A673 (cell line): ENCODE measurements at regions not wholly inside any gene's neighbourhood (a gene's known extent, or its start where the extent isn't known, plus 50 kb on each side); places are given as distances from the start of the nearest gene placed in this dataset.

ENCODE experiments used
- BruUV-seq: library from RNA; stranded (reverse); fragments of 400-500 nt; replicated peaks from 2 replicates; lab custom pipeline; 2021; lab: Mats Ljungman, UMichigan
- CTCF ChIA-PET: fragments of 300-600 bp; sonication (Branson Sonifier 250); formaldehyde crosslinking; loops from one replicate; lab custom pipeline; 2022; ENCODE audit warnings: antibody characterized with exemption; lab: Charles Lee
- POLR2A ChIA-PET: fragments of 300-600 bp; sonication (Branson Sonifier 250); formaldehyde crosslinking; loops from one replicate; lab custom pipeline; 2022; ENCODE audit warnings: antibody characterized with exemption; ENCODE audit not compliant: low non-redundant PET; lab: Charles Lee
- DNase-seq: peaks from one replicate; pipeline ENCODE4 v3.0.0-alpha.2; 2015; ENCODE audit warnings: low spot score
- H3K27ac ChIP-seq: fragments of 200-600 bp; sonication (generic); 2 replicates; pipeline ENCODE4 v1.5.1; 2016; ENCODE audit warnings: mixed run types, low read depth, mild to moderate bottlenecking, mixed read lengths, antibody characterized with exemption, low read length; ENCODE audit not compliant: poor library complexity, severe bottlenecking
- H3K27me3 ChIP-seq: fragments of 200-600 bp; sonication (generic); replicated peaks from 2 replicates; pipeline ENCODE4 v1.6.1; 2017; ENCODE audit warnings: mixed run types, low read depth, mild to moderate bottlenecking, mixed read lengths, antibody characterized with exemption, low read length; ENCODE audit not compliant: insufficient read depth, poor library complexity
- H3K36me3 ChIP-seq: fragments of 200-600 bp; sonication (generic); 2 replicates; pipeline ENCODE4 v1.6.1; 2016; ENCODE audit warnings: mixed run types, mild to moderate bottlenecking, mixed read lengths, antibody characterized with exemption, low read length; ENCODE audit not compliant: insufficient read depth, poor library complexity, severe bottlenecking
- H3K4me1 ChIP-seq: fragments of 200-600 bp; sonication (generic); 2 replicates; pipeline ENCODE4 v1.6.1; 2017; ENCODE audit warnings: mixed run types, mild to moderate bottlenecking, mixed read lengths, antibody characterized with exemption, low read length; ENCODE audit not compliant: insufficient read depth, poor library complexity, severe bottlenecking
- H3K4me3 ChIP-seq: fragments of 200-600 bp; sonication (generic); 2 replicates; pipeline ENCODE4 v1.5.1; 2016; ENCODE audit warnings: low read depth, mixed run types, mild to moderate bottlenecking, mixed read lengths, low read length; ENCODE audit not compliant: poor library complexity, severe bottlenecking
- H3K9me3 ChIP-seq: fragments of 200-600 bp; sonication (generic); 2 replicates; pipeline ENCODE4 v1.6.1; 2016; ENCODE audit warnings: mixed run types, low read depth, mild to moderate bottlenecking, mixed read lengths, antibody characterized with exemption, low read length; ENCODE audit not compliant: poor library complexity, severe bottlenecking
- CTCF ChIP-seq: fragments of 300-800, 200-600 bp; sonication (generic); conservative IDR thresholded peaks from 2 replicates; pipeline ENCODE4 v1.5.1; 2017; ENCODE audit warnings: low read depth, mild to moderate bottlenecking, antibody characterized with exemption, low read length, moderate library complexity, mixed read lengths
- EZH2 ChIP-seq: fragments of 200-600 bp; sonication (generic); IDR thresholded peaks from 2 replicates; pipeline ENCODE4 v1.6.1; 2017; ENCODE audit warnings: borderline replicate concordance, low read depth, mild to moderate bottlenecking, mixed read lengths, antibody characterized with exemption, low read length; ENCODE audit not compliant: poor library complexity, severe bottlenecking
- intact Hi-C: fragments of 100-400 bp; cut with micrococcal nuclease; formaldehyde crosslinking; loops from one replicate; pipeline ENCODE4 v1.10.0; 2022; ENCODE audit not compliant: unreplicated experiment

DNA sequence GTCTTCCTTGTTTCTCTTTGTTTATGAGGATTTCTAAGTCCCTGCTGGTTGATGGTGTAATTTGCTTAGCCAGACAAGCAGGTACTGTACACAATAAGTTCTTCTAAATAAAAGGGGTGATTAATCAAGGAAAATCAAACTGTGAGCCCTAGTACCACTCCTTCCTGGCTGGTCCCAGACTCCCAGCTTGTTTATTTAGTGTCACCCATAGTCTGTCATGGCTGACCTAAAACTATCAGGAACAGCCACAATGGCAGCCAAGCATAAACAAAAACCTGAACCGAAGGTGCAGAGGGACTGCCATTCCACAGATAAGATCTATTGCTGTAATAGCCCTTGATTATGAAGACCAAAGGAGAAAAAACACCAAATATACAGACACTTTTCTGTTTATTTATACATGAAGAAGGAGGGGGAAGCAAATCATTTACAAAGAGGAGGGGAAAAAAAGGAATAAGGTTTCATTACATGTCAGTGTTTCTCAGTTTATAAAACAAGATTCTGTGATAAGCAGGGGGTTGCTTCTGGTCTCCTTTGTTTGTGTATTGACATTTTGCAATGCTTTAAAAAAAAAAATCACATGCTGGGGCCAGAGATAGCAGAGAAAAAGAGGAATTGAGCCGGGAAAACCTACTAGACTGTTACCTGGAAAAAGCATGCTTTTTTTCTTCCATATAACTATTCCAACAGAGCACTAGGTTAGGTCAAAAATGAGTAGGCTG lies 182.4 kb upstream of the DPH6 start:
- no TSS peak for BruUV-seq
- TF ChIP-seq EZH2 (no peak), CTCF (no peak)
- Histone ChIP-seq H3K27me3 (no peaks in the 10 kb centered on the region), H3K9me3 (no peaks in the 10 kb centered on the region), H3K4me1 (peaks cover 7% of the 10 kb centered on the region), H3K27ac (no peak overlapping the region), H3K4me3 (no peak overlapping the region), H3K36me3 (no peaks in the 10 kb centered on the region)
- intact Hi-C loops: no loop called here
- no peak for DNase-seq
- CTCF ChIA-PET: interaction anchor here (0.6 kb wide), 1 partner anchor 413 kb away, joined by 3 read pairs; no protein-coding TSS in a partner anchor
- POLR2A ChIA-PET: no interaction called here

- Histone ChIP-seq H3K4me3 (no peak overlapping the region), H3K9me3 (no peaks in the 10 kb centered on the region), H3K4me1 (peaks cover 39% of the 10 kb centered on the region), H3K27me3 (no peaks in the 10 kb centered on the region), H3K27ac (no peak overlapping the region), H3K36me3 (no peaks in the 10 kb centered on the region)
- no TSS peak for BruUV-seq
- intact Hi-C loops: no loop called here
- TF ChIP-seq CTCF (no peak), EZH2 (no peak)
- POLR2A ChIA-PET: no interaction called here
- CTCF ChIA-PET: no interaction called here
- DNase-seq: no peak
Measured at GRCh38 chr15:35736150-35736549, 190.2 kb upstream of the DPH6 start.

- ChIA-PET CTCF (interaction anchor here (0.6 kb wide), 1 partner anchor 14 kb away, joined by 3 read pairs; no protein-coding TSS in a partner anchor), POLR2A (interaction anchor here (0.7 kb wide), 1 partner anchor 13 kb away, joined by 3 read pairs; no protein-coding TSS in a partner anchor)
- H3K27ac ChIP-seq: peak overlapping the region; percentile 60
- intact Hi-C loops: no loop called here
- DNase-seq: peak; percentile 88
- peaks cover 40% of the 10 kb centered on the region for H3K4me1 ChIP-seq
- no peaks in the 10 kb centered on the region for H3K9me3 ChIP-seq
- no peak overlapping the region for H3K4me3 ChIP-seq
- TF ChIP-seq EZH2 (no peak), CTCF (no peak)
- no TSS peak for BruUV-seq
- H3K36me3 ChIP-seq: no peaks in the 10 kb centered on the region
- no peaks in the 10 kb centered on the region for H3K27me3 ChIP-seq
Measured at GRCh38 chr15:35737441-35737840, 191.5 kb upstream of the DPH6 start.
